IMR-90 (cell line): ENCODE measurements at regions not wholly inside any gene's neighbourhood (a gene's known extent, or its start where the extent isn't known, plus 50 kb on each side); places are given as distances from the start of the nearest gene placed in this dataset.

ENCODE experiments used
- CHD1 ChIP-seq: IDR thresholded peaks from 2 replicates; pipeline ENCODE4 v1.6.1; 2012; ENCODE audit warnings: low read depth, low read length, improper control_type of control experiment
- MAZ ChIP-seq: IDR thresholded peaks from 2 replicates; pipeline ENCODE4 v1.6.1; 2012; ENCODE audit warnings: low read depth, mild to moderate bottlenecking, low read length, improper control_type of control experiment, moderate library complexity, borderline replicate concordance
- MXI1 ChIP-seq: IDR thresholded peaks from 2 replicates; pipeline ENCODE4 v1.6.1; 2012; ENCODE audit warnings: low read depth, mild to moderate bottlenecking, low read length, moderate library complexity, borderline replicate concordance
- POLR2A ChIP-seq: IDR thresholded peaks from 2 replicates; pipeline ENCODE4 v1.6.1; 2012; ENCODE audit warnings: mild to moderate bottlenecking, low read depth, low read length
- TF ChIP-seq, protein P1 (sequence below): conservative IDR thresholded peaks from 2 replicates; pipeline ENCODE4 v1.5.1; 2012; ENCODE audit warnings: mild to moderate bottlenecking, low read depth, low read length, improper control_type of control experiment

DNA sequence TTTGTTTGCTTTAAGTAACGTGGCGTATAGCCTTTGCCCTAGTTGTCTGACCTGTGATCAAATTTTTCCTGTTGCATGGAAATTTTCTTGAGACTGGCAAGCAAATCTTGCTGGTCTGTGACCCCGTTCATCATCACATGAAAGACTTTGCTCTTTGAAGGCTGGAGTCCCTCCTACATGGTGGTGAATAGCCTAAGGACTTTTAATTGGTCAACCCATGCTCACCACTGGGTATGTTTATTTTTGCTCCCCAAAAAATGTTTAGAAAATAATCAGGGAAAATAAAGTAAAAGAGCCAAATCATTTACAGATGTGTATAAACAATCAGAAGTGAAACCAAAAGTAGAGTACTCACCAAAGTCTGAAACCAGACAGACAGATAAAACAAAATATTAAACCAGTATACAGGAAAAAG lies 1075.3 kb upstream of the ALCAM start:
- no peak for TF ChIP-seq MAZ
- TF ChIP-seq, protein P1, sequence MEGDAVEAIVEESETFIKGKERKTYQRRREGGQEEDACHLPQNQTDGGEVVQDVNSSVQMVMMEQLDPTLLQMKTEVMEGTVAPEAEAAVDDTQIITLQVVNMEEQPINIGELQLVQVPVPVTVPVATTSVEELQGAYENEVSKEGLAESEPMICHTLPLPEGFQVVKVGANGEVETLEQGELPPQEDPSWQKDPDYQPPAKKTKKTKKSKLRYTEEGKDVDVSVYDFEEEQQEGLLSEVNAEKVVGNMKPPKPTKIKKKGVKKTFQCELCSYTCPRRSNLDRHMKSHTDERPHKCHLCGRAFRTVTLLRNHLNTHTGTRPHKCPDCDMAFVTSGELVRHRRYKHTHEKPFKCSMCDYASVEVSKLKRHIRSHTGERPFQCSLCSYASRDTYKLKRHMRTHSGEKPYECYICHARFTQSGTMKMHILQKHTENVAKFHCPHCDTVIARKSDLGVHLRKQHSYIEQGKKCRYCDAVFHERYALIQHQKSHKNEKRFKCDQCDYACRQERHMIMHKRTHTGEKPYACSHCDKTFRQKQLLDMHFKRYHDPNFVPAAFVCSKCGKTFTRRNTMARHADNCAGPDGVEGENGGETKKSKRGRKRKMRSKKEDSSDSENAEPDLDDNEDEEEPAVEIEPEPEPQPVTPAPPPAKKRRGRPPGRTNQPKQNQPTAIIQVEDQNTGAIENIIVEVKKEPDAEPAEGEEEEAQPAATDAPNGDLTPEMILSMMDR, result no peak
- no peak for TF ChIP-seq POLR2A
- TF ChIP-seq MXI1, result no peak
- no peak for TF ChIP-seq CHD1
